Transverse colon (tissue), 4 donors: ENCODE measurements at regions not wholly inside any gene's neighbourhood (a gene's known extent, or its start where the extent isn't known, plus 50 kb on each side); places are given as distances from the start of the nearest gene placed in this dataset.

Experiments used
- CTCF ChIP-seq, 5 experiments: fragments of 200-600 bp in 3 of 5; fragments of 450-650 bp in 2 of 5; sonication (generic) in 3 of 5; IDR thresholded peaks; 1 replicate in 2 of 5; 2 replicates in 3 of 5; pipeline ENCODE4 v1.5.1; 2016 to 2017; ENCODE audit warnings: antibody characterized with exemption in 5 of 5, inconsistent platforms in 3 of 5, mild to moderate bottlenecking in 2 of 5, moderate library complexity in 1 of 5
- POLR2A ChIP-seq: fragments of 450-650 bp; IDR thresholded peaks from one replicate; pipeline ENCODE4 v1.6.1; 2016; ENCODE audit warnings: antibody characterized with exemption, mild to moderate bottlenecking, moderate library complexity
- POLR2AphosphoS5 ChIP-seq, 3 donors: sonication (generic); formaldehyde crosslinking; IDR thresholded peaks; one replicate each; pipeline ENCODE4 v1.6.1; 2016; ENCODE audit warnings: antibody characterized with exemption in 3 of 3

- no peak for TF ChIP-seq CTCF (IDR thresholded peaks at IDR 0.05)
- TF ChIP-seq POLR2A: no peak
- TF ChIP-seq POLR2AphosphoS5 (IDR thresholded peaks at IDR 0.05): no peak
Measured at GRCh38 chr12:126899926-126900792, 1366.8 kb upstream of the TMEM132C start.
